MM.1S (cell line): ENCODE measurements at regions not wholly inside any gene's neighbourhood (a gene's known extent, or its start where the extent isn't known, plus 50 kb on each side); places are given as distances from the start of the nearest gene placed in this dataset.

ENCODE experiments used
- CTCF ChIP-seq: fragments of 300-600 bp; sonication (generic); IDR thresholded peaks from 2 replicates; pipeline ENCODE4 v1.5.1; 2016; ENCODE audit warnings: antibody characterized with exemption, low read length, mixed read lengths
- EZH2 ChIP-seq: fragments of 300-600 bp; sonication (generic); optimal IDR thresholded peaks from 2 replicates; pipeline ENCODE3; 2017; ENCODE audit warnings: low read depth, mild to moderate bottlenecking, antibody characterized with exemption, low read length, mixed read lengths
- EZH2phosphoT487 ChIP-seq: fragments of 300-600 bp; sonication (generic); IDR thresholded peaks from 2 replicates; pipeline ENCODE4 v1.6.1; 2018; ENCODE audit warnings: antibody characterized with exemption, low read length

- no peak for TF ChIP-seq EZH2
- no peak for TF ChIP-seq CTCF
- no peak for TF ChIP-seq EZH2phosphoT487
Observed at GRCh38 chr10:88147000-88147798, 283.8 kb downstream of the PTEN start.
